Gastrocnemius medialis (tissue), 4 donors: ENCODE measurements at regions not wholly inside any gene's neighbourhood (a gene's known extent, or its start where the extent isn't known, plus 50 kb on each side); places are given as distances from the start of the nearest gene placed in this dataset.

Experiments used
- ATAC-seq, 2 donors: fragments of 150-250 bp; one replicate each; pipeline ENCODE4 v1.9.1; 2016
- DNase-seq, 2 donors: peaks; one replicate each; pipeline ENCODE4 v3.0.0-alpha.2; 2019
- H3K27ac ChIP-seq, 4 donors: fragments of 200-600 bp; sonication (generic); 1 replicate in 1 of 4; 2 replicates in 3 of 4; pipeline ENCODE4 v1.5.1; 2016 to 2018; ENCODE audit warnings: mild to moderate bottlenecking in 2 of 4, moderate library complexity in 1 of 4
- H3K27me3 ChIP-seq, 3 donors: fragments of 200-600 bp; sonication (generic) in 2 of 3; 1 replicate in 1 of 3; 2 replicates in 2 of 3; pipeline versions ENCODE4 v1.5.1 to v1.6.0; 2016 to 2019; ENCODE audit warnings: mild to moderate bottlenecking in 1 of 3, moderate library complexity in 1 of 3
- H3K36me3 ChIP-seq, 2 donors: fragments of 200-600 bp; sonication (generic) in 1 of 2; one replicate each; pipeline ENCODE4 v1.5.1; 2017 to 2018
- H3K4me1 ChIP-seq, 2 donors: fragments of 200-600 bp; sonication (generic) in 1 of 2; one replicate each; pipeline ENCODE4 v1.5.1; 2016 to 2017; ENCODE audit warnings: mild to moderate bottlenecking in 2 of 2
- H3K4me3 ChIP-seq, 4 donors: fragments of 200-600 bp; sonication (generic) in 3 of 4; 1 replicate in 1 of 4; 2 replicates in 3 of 4; pipeline ENCODE4 v1.5.1; 2016 to 2019; ENCODE audit warnings: mild to moderate bottlenecking in 2 of 4
- H3K9me3 ChIP-seq, 3 donors: fragments of 200-600 bp; sonication (generic) in 2 of 3; 1 replicate in 1 of 3; 2 replicates in 2 of 3; pipeline ENCODE4 v1.5.1; 2016 to 2019
- CTCF ChIP-seq, 5 experiments: fragments of 450-650 bp in 3 of 5; fragments of 200-600 bp in 2 of 5; sonication (generic) in 2 of 5; IDR thresholded peaks in 4 of 5; conservative IDR thresholded peaks in 1 of 5; 1 replicate in 4 of 5; 2 replicates in 1 of 5; pipeline ENCODE4 v1.5.1; 2016 to 2019; ENCODE audit warnings: antibody characterized with exemption in 5 of 5, mild to moderate bottlenecking in 3 of 5, moderate library complexity in 3 of 5
- POLR2A ChIP-seq, 2 donors: fragments of 450-650 bp; IDR thresholded peaks; one replicate each; pipeline ENCODE4 v1.6.1; 2017; ENCODE audit warnings: antibody characterized with exemption in 2 of 2, mild to moderate bottlenecking in 2 of 2, moderate library complexity in 2 of 2
- in situ Hi-C, 4 donors: fragments of 200-750 bp; cut with MboI; loops; one replicate each; pipeline versions ENCODE4 v1.15.0 to v1.8.0; 2017; ENCODE audit warnings: low sequenced_read_pairs in 4 of 4
- intact Hi-C: fragments of 100-400 bp; cut with DNase I; formaldehyde crosslinking; loops from one replicate; pipeline ENCODE4 v1.15.1; 2023; ENCODE audit warnings: low total_unique reads

GRCh38 chr12:89971880-89972279, 263.2 kb upstream of the ATP2B1 start:
- Histone ChIP-seq H3K27me3 (no peaks in the 10 kb centered on the region), H3K4me1 (no peaks in the 10 kb centered on the region), H3K4me3 (no peak overlapping the region), H3K27ac (no peak overlapping the region), H3K9me3 (no peaks in the 10 kb centered on the region), H3K36me3 (no peaks in the 10 kb centered on the region)
- intact Hi-C loops (no loop called here), in situ Hi-C loops (no loop called here)
- DNase-seq = no peak
- no peak for TF ChIP-seq CTCF (IDR thresholded peaks at IDR 0.05 in 4 of 5, conservative IDR thresholded peaks at IDR 0.05 in 1 of 5)
- no peak for TF ChIP-seq POLR2A (IDR thresholded peaks at IDR 0.05)
- no peak for ATAC-seq

- no peaks in the 10 kb centered on the region for H3K4me1 ChIP-seq
- in situ Hi-C loops (no loop called here), intact Hi-C loops (no loop called here)
- no peak for TF ChIP-seq CTCF (IDR thresholded peaks at IDR 0.05 in 4 of 5, conservative IDR thresholded peaks at IDR 0.05 in 1 of 5)
- no peak for TF ChIP-seq POLR2A (IDR thresholded peaks at IDR 0.05)
- no peaks in the 10 kb centered on the region for H3K27me3 ChIP-seq
- H3K27ac ChIP-seq = no peak overlapping the region
- DNase-seq = no peak
- no peaks in the 10 kb centered on the region for H3K36me3 ChIP-seq
- no peaks in the 10 kb centered on the region for H3K9me3 ChIP-seq
- H3K4me3 ChIP-seq = no peak overlapping the region
- ATAC-seq = no peak
These were observed 262.1 kb upstream of the ATP2B1 start for GRCh38 chr12:89970722-89971121.

- no peaks in the 10 kb centered on the region for H3K9me3 ChIP-seq
- H3K4me1 ChIP-seq = no peaks in the 10 kb centered on the region
- no peak for TF ChIP-seq CTCF (IDR thresholded peaks at IDR 0.05 in 4 of 5, conservative IDR thresholded peaks at IDR 0.05 in 1 of 5)
- TF ChIP-seq POLR2A (IDR thresholded peaks at IDR 0.05) = no peak
- no peaks in the 10 kb centered on the region for H3K36me3 ChIP-seq
- H3K27me3 ChIP-seq = no peaks in the 10 kb centered on the region
- in situ Hi-C loops = no loop called here
- no peak overlapping the region for H3K27ac ChIP-seq
- DNase-seq = no peak
- H3K4me3 ChIP-seq = no peak overlapping the region
- no peak for ATAC-seq
- intact Hi-C loops = no loop called here
These were observed 260.5 kb upstream of the ATP2B1 start for GRCh38 chr12:89969093-89969492.

GRCh38 chr12:89968151-89968700, 259.6 kb upstream of the ATP2B1 start:
- Histone ChIP-seq H3K36me3 (no peaks in the 10 kb centered on the region), H3K4me1 (no peaks in the 10 kb centered on the region), H3K4me3 (no peak overlapping the region), H3K9me3 (no peaks in the 10 kb centered on the region), H3K27me3 (no peaks in the 10 kb centered on the region), H3K27ac (no peak overlapping the region)
- ATAC-seq (no peak), DNase-seq (no peak)
- TF ChIP-seq POLR2A (IDR thresholded peaks at IDR 0.05) = no peak
- no peak for TF ChIP-seq CTCF (IDR thresholded peaks at IDR 0.05 in 4 of 5, conservative IDR thresholded peaks at IDR 0.05 in 1 of 5)
- in situ Hi-C loops (no loop called here), intact Hi-C loops (no loop called here)
